A549 (cell line): ENCODE measurements at regions not wholly inside any gene's neighbourhood (a gene's known extent, or its start where the extent isn't known, plus 50 kb on each side); places are given as distances from the start of the nearest gene placed in this dataset.

Experiments used
- CBX8 ChIP-seq: fragments of 200-600 bp; sonication (generic); IDR thresholded peaks from 2 replicates; pipeline ENCODE4 v1.6.1; 2016
- CEBPB ChIP-seq, 2 experiments: fragments of >200 bp in 1 of 2; sonication (Bioruptor Twin) in 1 of 2; formaldehyde crosslinking in 1 of 2; IDR thresholded peaks; 2 replicates each; pipeline ENCODE4 v1.6.1; 2012 to 2016
- CHD2 ChIP-seq: fragments of 150-350 bp; IDR thresholded peaks from 2 replicates; pipeline ENCODE4 v1.6.1; 2014; ENCODE audit warnings: low read length; ENCODE audit not compliant: partially characterized antibody
- EP300 ChIP-seq, 2 experiments: fragments of >200 bp; sonication (Bioruptor Twin); formaldehyde crosslinking; IDR thresholded peaks; 2 replicates in 1 of 2; 3 replicates in 1 of 2; pipeline ENCODE4 v1.6.1; 2016 to 2017
- KDM1A ChIP-seq: fragments of 200-600 bp; sonication (generic); IDR thresholded peaks from 2 replicates; pipeline ENCODE4 v1.6.1; 2016; ENCODE audit warnings: low read depth, mild to moderate bottlenecking
- MAFK ChIP-seq: fragments of 450-650 bp; IDR thresholded peaks from 2 replicates; pipeline ENCODE4 v1.6.1; 2014; ENCODE audit not compliant: partially characterized antibody
- MYC ChIP-seq: IDR thresholded peaks from 2 replicates; pipeline ENCODE4 v1.6.1; 2012; ENCODE audit warnings: mild to moderate bottlenecking, inconsistent platforms, low read length, improper control_type of control experiment, borderline replicate concordance
- NR3C1 ChIP-seq: fragments of >200 bp; sonication (Bioruptor Twin); formaldehyde crosslinking; IDR thresholded peaks from 3 replicates; pipeline ENCODE4 v1.6.1; 2017
- PHF8 ChIP-seq: fragments of 200-600 bp; sonication (generic); IDR thresholded peaks from 2 replicates; pipeline ENCODE4 v1.6.1; 2016; ENCODE audit warnings: low read depth, mild to moderate bottlenecking, antibody characterized with exemption, moderate library complexity, borderline replicate concordance
- POLR2A ChIP-seq: IDR thresholded peaks from 2 replicates; pipeline ENCODE4 v1.6.1; 2012; ENCODE audit warnings: mild to moderate bottlenecking, low read length
- RAD21 ChIP-seq, 2 experiments: fragments of >200 bp in 1 of 2; sonication (Bioruptor Twin) in 1 of 2; formaldehyde crosslinking in 1 of 2; IDR thresholded peaks in 1 of 2; conservative IDR thresholded peaks in 1 of 2; 2 replicates in 1 of 2; 3 replicates in 1 of 2; pipeline ENCODE4 v1.6.1; 2012 to 2018; ENCODE audit warnings: inconsistent platforms in 1 of 2
- TF ChIP-seq, protein P1 (sequence below): fragments of >200 bp; sonication (Bioruptor Twin); formaldehyde crosslinking; IDR thresholded peaks from 3 replicates; pipeline ENCODE4 v1.5.1; 2016
- TF ChIP-seq, protein P2 (sequence below): fragments of 450-650 bp; IDR thresholded peaks from 2 replicates; pipeline ENCODE4 v1.6.1; 2014; ENCODE audit warnings: antibody characterized with exemption

DNA sequence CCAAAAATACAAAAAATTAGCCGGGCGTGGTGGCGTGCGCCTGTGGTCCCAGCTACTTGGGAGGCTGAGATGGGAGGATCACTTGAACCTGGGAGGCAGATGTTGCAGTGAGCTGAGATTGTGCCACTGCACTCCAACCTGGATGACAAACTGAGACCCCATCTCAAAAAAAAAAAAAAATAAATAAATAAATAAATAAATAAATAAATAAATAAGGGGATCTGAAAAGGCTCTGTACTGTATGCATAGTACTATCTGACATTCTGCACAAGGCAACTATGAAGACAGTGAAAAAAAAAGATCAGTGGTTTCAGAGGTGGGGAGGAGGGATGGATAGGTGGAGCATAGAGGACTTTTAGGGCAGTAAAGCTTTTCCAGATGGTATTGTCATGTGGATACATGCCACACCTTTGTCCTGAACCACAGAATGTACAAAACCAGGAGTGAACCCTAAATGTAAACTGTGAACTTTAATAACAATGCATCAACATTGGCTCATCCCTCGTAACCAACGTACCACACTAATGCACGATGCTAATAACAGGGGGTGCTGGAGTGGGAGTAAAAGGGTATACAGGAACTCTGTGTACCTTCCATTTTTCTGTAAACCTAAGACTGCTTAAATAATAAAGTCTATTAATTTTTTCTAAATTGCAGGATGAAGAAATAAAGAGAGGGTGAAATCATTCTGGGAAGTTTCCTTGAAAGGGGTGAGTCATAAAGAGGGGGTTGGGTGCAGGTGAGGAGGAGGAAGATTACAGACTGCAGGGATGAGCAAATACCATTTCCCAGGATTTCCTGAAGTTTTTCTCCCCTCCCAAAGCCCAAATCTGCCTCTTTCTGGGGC is 155.8 kb upstream of the SDK2 start:
- TF ChIP-seq RAD21 (conservative IDR thresholded peaks at IDR 0.05 in 1 of 2, IDR thresholded peaks at IDR 0.05 in 1 of 2) (no peak), POLR2A (no peak), MAFK (no peak), EP300 (IDR thresholded peaks at IDR 0.05) (peak; percentile 49 to 61; a peak in 2 of 5 replicates), PHF8 (no peak), NR3C1 (no peak), MYC (no peak), CEBPB (IDR thresholded peaks at IDR 0.05) (peak; percentile 44 to 67; a peak in 3 of 4 replicates), CBX8 (no peak), KDM1A (no peak), CHD2 (no peak)
- TF ChIP-seq, protein P1, sequence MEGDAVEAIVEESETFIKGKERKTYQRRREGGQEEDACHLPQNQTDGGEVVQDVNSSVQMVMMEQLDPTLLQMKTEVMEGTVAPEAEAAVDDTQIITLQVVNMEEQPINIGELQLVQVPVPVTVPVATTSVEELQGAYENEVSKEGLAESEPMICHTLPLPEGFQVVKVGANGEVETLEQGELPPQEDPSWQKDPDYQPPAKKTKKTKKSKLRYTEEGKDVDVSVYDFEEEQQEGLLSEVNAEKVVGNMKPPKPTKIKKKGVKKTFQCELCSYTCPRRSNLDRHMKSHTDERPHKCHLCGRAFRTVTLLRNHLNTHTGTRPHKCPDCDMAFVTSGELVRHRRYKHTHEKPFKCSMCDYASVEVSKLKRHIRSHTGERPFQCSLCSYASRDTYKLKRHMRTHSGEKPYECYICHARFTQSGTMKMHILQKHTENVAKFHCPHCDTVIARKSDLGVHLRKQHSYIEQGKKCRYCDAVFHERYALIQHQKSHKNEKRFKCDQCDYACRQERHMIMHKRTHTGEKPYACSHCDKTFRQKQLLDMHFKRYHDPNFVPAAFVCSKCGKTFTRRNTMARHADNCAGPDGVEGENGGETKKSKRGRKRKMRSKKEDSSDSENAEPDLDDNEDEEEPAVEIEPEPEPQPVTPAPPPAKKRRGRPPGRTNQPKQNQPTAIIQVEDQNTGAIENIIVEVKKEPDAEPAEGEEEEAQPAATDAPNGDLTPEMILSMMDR = no peak
- TF ChIP-seq, protein P2, sequence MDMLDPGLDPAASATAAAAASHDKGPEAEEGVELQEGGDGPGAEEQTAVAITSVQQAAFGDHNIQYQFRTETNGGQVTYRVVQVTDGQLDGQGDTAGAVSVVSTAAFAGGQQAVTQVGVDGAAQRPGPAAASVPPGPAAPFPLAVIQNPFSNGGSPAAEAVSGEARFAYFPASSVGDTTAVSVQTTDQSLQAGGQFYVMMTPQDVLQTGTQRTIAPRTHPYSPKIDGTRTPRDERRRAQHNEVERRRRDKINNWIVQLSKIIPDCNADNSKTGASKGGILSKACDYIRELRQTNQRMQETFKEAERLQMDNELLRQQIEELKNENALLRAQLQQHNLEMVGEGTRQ = no peak
